Right ventricle myocardium superior (tissue), 1 donor: ENCODE measurements at regions not wholly inside any gene's neighbourhood (a gene's known extent, or its start where the extent isn't known, plus 50 kb on each side); places are given as distances from the start of the nearest gene placed in this dataset.
A peak's percentile ranks its signal among the peaks of the same experiment; 100 is the strongest.

ENCODE experiments used
- ATAC-seq: fragments of 200-7000 bp; cut with Tn5 transposase; one replicate; pipeline ENCODE4 v1.9.1; 2020; ENCODE audit warnings: mild to moderate bottlenecking; ENCODE audit not compliant: poor library complexity
- DNase-seq: peaks from one replicate; pipeline ENCODE4 v3.0.0-alpha.2; 2020
- intact Hi-C: fragments of 100-400 bp; cut with DNase I; formaldehyde crosslinking; loops from one replicate; pipeline ENCODE4 v1.11.2; 2022
- donor health status: DM: no; HTN: yes; CAD: no; lungs with severe emphysema.

DNA sequence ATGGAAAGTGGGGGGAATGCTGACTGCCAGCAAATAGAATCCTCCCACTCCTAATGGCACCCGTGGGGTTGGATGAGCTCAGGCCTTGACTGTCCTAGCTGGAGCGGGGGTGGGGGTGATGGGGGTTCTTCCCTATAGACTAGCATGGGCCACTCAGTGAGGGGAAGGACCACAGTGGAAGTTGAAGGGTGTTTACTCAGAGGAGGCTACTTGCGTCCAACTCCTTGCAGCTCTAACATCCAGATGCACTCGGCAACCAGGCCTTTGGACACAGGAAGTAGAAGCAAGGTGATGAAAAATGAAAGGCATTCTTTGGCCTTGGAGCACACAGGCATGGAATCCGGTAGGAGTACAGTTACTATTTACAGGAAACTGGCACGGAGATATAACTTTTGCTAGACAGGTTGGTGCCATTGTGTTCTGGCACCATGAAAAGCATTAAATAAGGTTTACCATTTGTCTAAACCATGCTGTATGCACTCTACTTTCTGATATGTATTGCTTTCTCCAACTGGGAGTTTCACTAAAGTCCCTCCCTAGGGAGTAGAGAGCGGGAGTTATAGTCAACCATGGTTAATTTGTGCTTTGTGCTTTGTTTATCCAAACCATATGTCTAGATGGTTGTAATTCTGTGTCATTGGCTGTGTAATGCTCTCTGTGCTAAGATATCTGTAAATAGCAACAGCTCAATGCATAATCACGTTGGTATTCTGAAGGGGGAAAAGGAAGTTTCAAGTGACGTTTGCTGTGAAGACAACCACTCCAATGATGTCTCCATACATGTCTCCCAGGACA, 125.3 kb downstream of the TSHZ3 start:
- ATAC-seq = no peak
- DNase-seq = no peak
- intact Hi-C loops = no loop called here

DNA sequence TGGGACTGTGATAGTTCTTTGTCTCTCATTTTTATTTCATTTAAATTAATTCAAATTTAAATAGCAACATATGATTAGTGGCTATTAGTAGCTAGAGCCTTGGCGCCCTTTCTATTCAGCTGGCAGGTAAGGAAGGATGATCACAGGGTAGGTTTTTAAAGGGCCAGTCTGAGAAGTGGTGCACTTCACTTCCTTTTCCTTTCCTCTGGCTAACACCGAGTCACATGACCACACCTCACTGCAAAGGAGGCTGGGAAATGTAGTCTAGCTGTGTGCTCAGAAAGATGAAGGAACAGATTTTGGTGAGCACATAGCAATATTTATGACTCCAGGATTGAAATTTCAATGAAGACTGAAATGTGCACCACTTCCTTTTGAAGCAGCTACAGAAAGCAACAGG, 128.7 kb downstream of the TSHZ3 start:
- DNase-seq = no peak
- intact Hi-C loops = no loop called here

DNA sequence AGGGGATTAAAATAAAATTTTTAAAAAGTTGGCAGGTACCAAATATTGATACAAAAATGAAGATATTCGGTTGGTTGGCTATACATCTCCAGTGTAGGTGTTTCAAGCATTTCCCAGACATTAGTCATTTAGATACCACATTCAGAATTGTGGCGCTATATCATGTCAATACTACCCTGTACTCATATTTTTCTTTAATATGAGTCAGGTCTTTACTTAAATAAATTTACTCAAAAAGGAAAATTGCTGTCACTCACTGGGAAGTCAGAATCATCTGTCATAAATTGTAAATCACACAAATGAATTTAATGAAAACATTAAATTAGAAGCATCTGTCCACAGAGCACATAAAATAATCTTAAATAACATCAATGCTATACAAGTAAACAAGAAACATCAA, 134.2 kb downstream of the TSHZ3 start:
- intact Hi-C loops = no loop called here
- DNase-seq = no peak
- ATAC-seq = no peak

More for the DNA sequence above, 128.7 kb downstream of the TSHZ3 start:
- ATAC-seq = no peak

DNA sequence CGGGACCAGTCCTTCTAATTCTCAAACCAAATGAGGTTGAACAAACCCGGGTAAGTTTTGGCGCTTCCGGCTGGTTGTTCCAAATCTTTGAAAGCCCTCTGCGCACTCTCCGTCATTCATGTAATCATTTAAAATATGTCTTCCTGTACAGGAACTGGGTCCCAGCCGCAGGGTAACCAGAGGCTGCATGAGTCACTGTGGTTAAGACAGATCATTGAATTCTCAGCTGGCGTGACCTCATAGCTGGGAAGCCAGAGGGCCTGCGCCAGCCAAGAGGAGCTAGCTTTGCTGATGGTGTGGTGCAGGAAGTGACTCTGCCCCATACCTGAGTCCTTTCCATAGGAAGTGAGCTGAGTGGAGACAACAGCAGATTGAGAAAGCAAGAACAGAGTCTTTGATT, 135.2 kb downstream of the TSHZ3 start:
- ATAC-seq = peak; percentile 41
- DNase-seq = peak; percentile 67
- intact Hi-C loops = no loop called here

DNA sequence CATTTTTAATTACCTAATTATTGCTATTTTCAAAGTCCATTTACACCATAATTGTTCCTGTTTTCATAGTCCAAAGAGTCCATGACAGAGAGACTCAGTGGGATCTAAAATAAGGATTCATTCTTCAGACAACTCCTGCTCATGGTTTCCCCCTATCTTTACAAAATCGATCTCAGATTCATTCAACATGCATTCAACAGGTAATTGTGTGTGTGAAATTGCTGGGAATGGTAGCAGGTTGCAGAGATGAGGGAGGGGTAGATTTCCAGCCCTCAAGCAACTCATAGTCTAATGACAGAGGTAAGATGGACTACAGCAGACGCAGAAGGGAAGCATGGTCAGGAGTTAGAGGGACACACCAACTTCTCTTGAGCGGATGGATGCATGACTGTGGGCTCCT, 138.1 kb downstream of the TSHZ3 start:
- ATAC-seq (no peak), DNase-seq (no peak)
- intact Hi-C loops = no loop called here

DNA sequence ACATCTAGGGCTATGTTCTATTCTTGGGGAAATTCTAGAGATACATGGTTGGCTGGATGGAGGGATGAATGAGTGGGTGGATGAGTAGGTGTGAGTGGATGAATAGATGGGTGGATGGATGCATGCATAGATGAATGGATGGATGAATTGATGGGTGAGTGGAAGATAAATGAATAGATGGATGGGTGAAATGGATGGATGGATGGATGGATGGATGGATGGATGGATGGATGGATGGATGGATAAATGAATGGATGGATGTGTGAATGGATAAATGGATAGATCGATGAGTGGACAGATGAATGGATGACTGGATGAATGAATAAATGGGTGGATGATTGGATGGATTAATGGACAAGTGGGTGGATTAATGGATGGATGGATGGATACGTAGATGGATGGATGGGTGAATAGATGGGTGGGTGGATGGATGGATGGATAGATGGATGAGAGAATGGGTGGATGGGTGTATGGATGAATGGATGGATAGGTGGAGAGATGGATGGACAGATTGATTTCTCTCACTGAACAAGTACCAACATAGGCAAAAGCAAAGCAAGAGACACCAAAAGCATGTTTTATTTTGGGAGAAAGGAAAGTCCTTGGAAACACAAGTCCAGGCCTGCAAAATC, 143.2 kb downstream of the TSHZ3 start:
- ATAC-seq = no peak
- DNase-seq = no peak
- intact Hi-C loops = no loop called here

DNA sequence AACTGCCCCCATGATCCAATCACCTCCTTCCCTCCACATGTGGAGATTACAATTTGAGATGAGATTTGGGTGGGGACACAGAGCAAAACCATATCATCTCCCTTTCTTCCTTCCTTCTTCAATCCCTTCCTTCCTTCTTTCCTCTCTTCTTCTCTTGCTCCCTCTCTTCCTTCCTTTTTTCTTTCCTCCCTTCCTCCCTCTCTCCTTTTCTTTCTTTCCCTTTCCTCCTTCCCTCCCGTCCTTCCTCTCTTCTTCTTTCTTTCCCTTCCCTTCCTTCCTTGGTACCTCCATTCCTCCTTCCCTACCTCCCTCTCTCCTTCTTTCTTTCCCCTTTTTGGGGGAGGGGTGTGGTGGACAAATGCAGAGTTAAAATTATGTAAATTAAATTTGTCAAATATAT, 145.1 kb downstream of the TSHZ3 start:
- DNase-seq (no peak), ATAC-seq (no peak)
- intact Hi-C loops = no loop called here

DNA sequence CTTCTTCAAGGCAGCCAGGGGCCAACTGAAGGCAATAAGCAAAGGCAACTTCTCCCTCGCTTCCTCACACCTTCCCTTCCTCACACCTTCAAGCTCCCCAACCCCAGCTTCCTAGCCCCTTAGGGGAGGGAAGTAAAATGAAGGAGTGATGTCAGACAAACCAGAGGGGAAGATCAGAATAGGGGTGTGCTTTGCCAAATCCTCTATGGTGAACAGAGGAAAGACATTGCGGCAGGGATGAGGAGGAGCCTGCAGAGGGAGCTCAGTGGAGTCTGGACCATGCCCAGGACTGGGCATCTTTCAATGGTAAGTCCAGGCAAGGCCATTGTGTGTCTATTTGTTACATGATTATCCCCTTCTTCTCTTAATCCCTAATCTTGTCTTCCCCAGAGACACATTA, 164.0 kb downstream of the TSHZ3 start:
- intact Hi-C loops = no loop called here
- DNase-seq = no peak
- no peak for ATAC-seq

DNA sequence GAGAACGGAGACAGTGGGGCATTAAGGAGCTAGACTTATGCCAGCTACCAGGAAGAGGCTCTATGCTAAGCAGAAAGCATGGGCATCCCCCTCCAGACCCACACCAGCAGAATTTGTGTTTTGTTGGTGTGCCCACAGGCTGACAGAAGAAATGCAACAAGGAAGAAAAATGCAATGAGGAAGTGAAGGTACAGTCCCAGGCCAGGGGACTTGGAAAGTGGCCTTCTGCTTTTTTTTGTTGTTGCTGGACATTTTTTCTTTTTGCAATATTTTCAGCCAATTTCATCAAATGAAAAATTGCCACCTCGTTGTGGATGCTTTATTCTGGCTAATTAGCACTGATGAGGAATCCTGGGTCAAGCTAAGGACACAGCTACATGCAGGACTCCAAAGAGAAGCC, 167.7 kb downstream of the TSHZ3 start:
- intact Hi-C loops = no loop called here
- ATAC-seq (no peak), DNase-seq (no peak)

DNA sequence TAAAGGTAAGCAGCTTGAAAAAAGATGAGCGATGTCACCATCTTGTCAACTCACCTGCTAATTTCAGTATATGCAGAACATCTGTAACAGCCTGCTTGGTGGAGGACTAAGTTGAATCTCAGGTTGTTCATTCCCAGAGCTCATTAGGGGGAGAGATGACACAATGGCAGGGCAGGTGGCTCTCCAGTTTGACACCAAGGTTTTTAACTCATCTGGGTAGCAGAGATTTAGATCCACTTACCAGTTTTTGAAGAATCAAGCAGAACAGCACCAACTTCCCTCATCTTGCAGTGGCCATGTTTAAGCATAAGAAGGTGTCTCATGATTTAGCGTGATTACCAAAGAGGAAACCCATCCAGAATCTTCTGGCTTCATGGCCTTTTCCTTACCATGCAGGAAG, 168.3 kb downstream of the TSHZ3 start:
- intact Hi-C loops = no loop called here
- ATAC-seq (no peak), DNase-seq (no peak)

DNA sequence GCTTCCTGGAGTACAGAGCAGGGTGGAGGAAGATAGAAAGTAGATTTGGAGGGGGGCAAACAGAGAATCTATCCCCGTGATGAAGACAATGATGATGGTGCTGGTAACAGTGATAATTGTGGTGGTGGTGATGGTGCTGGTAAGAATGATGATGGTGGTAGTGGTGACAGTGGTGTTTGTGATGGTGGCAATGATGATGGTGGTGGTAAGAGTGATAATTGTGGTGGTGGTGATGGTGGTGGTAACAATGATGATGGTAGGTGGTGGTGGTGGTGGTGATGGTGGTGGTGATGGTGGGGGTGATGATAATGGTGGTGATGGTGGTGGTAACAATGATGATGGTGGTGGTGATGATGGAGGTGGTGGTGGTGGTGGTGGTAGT, 169.8 kb downstream of the TSHZ3 start:
- intact Hi-C loops = no loop called here
- ATAC-seq = no peak
- no peak for DNase-seq

DNA sequence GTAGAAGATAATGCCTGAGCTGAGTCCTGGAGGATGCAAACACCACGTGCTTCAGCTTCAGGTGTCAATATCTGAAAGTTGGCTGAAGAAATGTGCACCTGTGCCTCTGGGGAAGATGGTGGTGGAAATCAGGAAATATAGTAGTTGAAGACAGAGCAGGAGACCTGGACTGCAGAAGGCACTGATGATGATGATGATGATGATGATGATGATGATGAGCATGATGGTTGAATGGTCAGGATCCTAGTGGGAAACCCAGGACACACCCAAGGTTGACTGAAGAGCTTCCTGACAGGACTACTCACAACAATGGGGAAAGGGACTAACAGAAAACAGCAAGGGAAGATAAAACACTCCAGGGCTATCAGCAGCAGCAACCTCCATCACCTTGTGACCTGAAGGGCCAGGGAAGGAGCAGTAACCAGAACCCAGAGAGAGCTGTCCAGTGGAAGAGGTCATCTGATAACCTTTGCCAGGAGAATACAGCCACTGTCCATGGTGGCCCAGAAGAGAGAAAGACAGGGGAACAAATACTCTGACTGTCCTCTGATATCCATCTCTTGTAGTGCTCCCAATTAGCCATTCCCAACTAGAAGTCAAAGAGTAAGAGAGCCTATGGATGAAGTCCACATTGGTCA, 170.3 kb downstream of the TSHZ3 start:
- intact Hi-C loops = no loop called here
- no peak for DNase-seq
- no peak for ATAC-seq

DNA sequence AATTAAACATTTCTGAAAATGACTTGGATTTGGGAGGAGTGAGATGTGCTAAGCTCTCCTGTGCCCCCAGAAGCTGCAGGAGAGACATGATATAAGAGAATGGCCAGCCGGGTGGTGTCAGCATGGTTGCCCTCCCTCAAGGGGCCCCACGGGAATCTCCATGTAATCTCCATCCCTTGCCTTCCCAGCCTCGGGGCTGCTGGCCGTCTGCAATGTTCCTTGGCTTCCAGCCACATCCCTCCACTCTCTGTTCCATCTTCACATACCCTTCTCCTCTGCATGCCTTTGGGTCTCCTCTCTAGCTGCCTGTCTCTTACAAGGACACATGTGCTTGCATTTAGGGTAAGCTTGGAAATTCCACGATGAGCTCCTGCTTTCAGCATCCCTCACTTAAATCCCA, 172.0 kb downstream of the TSHZ3 start:
- ATAC-seq = no peak
- intact Hi-C loops = no loop called here
- DNase-seq = no peak

DNA sequence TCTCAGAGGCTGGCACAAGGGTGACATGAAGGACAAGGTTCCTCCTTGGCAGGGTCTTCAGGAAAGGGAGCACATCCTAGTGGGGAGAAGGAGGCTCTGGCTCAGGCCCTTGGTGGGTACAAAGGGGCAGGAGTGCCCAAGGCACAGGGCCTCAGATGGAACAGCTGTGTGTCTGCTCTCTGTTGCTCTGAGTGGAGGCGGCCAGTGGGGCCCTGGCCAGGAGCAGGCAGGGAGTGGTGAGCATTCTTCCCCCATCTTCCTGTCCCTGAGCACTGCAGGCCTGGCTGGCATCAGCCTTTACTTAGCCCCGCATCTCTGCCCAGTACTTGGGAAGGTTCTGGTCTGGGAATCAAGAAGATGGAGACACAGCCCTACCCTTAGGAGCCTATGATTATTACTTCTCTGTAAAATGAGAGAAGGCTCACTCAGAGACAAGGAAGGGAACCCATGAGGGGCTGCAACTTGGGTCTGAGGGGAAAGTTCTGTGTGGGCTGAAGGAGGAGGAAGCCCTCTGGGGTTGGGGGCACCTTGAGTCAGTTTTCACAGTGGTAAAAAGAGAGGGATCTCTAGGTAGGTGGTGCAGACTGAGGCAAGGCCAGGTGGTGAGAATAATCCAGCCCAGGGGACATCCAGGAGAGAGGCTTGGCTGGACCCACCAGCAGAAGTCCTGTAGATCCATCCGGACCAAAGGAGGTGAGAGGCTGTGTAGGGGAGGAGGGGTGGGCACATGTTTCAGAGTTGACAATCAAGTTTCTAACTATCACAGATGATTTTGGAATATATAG, 173.5 kb downstream of the TSHZ3 start:
- intact Hi-C loops = no loop called here
- DNase-seq (no peak), ATAC-seq (no peak)

DNA sequence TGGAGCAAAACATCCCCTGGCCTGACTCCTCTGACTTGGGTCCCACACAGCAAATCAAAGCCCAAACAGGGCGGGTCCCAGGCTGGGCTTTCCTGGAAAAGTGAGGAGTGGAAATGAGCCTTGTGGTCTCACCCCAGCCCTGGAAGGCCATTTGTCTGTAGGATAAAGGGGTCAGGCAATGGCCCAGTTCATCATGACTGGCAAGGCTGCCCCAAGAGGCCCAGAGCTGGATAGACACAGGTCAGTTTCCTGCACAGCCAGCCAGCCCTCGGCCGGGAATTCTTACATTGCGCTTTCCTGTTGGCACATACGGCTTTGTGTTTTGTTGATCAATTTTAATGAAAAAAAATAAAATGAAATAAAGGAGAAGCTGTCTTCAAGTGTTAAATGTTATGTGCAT, 174.3 kb downstream of the TSHZ3 start:
- no peak for ATAC-seq
- intact Hi-C loops = no loop called here
- peak; percentile 41 for DNase-seq

DNA sequence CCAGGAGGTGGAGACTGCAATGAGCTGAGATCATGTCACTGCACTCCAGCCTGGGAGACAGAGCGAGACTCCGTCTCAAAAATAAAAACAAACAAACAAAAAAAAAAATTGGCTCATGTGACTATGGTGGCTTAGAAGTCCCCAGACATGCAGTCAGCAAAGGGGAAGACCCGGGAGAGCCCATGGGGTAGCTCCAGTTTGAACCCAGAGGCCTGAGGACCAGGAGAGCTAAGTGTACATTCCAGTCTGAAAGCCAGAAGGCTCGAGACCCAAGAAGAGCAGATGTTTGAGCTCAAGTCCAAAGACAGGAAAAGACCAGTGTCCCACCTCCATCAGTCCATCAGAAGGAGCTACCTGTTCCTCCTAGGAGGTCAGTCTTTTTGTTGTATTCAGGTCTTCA, 175.2 kb downstream of the TSHZ3 start:
- intact Hi-C loops = no loop called here
- ATAC-seq = no peak
- no peak for DNase-seq

DNA sequence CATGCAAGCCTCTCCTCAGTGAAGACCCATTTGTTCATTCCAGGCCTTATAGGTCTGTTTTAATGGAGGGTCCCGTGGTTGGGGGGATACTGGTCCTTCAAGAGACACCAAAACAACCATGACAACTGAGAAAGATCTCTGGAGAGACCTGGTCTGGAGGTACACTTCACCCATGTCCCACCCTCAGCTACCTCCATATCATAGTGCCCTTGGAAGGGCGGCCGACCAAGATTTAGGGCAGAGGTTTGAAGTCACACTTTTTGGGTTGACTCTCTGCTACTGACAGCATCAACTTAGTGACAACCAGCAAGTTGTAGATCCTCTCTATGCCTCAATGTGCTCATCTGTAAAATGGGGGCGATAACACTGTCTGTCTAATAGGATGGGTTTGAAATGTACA, 177.3 kb downstream of the TSHZ3 start:
- DNase-seq (no peak), ATAC-seq (no peak)

DNA sequence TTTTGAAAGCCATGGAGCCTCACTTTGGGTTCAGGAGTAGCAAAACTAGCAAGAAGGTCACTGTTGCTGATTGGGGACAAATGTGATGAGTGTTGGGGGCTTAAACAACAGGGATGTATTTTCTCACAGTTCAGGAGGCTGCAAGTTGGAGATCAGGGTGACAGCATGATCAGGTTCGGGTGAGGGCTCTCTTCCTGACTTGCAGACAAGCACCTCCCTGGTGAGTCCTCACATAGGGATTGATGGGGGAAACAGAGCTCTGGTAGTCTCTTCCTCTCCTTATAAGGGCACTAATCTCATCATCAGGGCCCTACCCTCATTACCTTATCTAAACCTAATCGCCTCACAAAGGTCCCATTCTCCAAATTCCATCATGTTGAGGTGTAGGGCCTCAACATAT, 179.2 kb downstream of the TSHZ3 start:
- ATAC-seq (no peak), DNase-seq (no peak)
- intact Hi-C loops = no loop called here

More for the DNA sequence above, 177.3 kb downstream of the TSHZ3 start:
- intact Hi-C loops = no loop called here

DNA sequence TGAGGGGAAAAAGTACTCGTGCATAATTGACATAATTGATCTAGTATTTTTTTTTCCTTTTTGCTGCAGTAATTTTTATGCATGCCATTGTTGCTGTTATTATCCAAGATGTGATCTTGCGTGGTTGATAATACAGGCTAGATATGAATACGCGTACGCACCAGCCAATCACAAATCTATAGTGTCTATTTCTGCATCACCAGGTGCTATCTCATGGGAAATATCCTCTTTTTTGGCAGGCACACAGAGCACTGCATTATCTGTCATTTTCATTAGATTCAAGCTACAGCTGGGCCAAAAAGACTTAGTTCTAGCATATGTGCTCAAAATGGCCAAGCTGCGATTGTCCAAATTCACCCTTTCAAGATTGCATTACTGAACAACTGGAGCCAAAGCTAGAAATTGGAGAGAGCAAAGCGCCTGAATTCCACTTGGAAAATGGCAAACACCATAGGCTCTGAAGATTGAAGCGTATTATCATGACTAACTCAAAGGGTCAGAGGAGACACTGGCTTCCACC, 181.1 kb downstream of the TSHZ3 start:
- intact Hi-C loops = no loop called here
- DNase-seq (no peak), ATAC-seq (no peak)
